HG02678 (cell line): ENCODE measurements at regions not wholly inside any gene's neighbourhood (a gene's known extent, or its start where the extent isn't known, plus 50 kb on each side); places are given as distances from the start of the nearest gene placed in this dataset.

Source experiments
- ATAC-seq: cut with Tn5 transposase; IDR thresholded peaks from one replicate; pipeline ENCODE4 v1.9.1; 2021; ENCODE audit warnings: mild to moderate bottlenecking, moderate library complexity; ENCODE audit not compliant: unreplicated experiment

DNA sequence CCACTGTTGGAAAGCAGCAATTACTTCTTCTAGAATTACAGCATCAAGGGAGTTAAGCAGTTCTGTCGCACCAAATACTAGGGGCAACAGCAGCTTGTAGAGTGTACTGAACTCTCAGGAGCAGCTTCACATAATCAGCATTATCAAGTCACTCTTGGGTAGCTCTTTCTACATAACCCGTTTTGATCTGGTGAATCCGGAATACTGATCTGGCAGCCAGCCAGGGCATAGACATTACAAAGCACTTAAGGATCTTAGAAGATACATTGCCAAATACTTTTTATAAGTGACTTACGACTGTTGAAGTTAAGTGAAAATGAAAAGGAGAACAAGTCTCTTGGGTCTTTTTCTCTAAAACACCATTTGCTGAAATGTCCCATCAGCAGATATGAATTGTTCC lies 73.2 kb upstream of the NETO1 start:
- no peak for ATAC-seq

DNA sequence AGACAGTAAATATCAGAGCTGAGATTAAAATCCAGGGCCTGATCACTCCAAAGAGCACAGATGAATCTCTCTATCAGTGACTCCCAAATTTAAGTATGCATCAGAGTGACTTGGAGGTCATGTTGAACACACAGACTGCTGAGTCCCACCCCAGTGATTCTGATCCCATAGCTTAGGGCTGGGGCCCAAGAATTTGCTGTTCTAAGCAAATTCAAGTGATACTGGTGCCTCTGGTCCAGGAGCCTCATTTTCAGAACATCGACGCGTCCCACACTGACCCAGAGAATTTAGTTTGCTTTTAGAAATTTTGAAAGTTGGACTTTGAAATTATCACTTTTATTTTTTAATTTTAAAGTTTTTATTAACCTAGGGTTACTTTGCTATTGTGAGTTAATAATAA lies 72.7 kb upstream of the NETO1 start:
- ATAC-seq = no peak

- ATAC-seq = no peak
Measured at GRCh38 chr18:72935744-72936143, 68.0 kb upstream of the NETO1 start.

DNA sequence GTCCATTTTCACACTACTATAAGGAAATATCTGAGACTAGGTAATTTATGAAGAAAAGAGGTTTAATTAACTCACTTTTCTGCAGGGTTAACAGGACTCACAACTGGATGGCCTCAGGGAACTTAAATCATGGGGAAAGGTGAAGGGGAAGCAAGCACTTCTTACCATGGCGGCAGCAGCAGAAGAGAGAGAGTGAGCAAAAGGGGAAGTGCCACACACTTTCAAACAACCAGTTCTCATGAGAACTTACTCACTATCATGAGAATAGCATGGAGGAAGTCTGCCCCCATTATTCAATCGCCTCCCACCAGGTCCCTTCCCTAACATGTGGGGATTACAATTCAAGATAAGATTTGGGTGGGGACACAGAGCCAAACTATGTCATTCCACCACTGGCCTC lies 55.1 kb upstream of the NETO1 start:
- ATAC-seq = no peak
